Endodermal cell (in vitro differentiated cells): ENCODE measurements at regions not wholly inside any gene's neighbourhood (a gene's known extent, or its start where the extent isn't known, plus 50 kb on each side); places are given as distances from the start of the nearest gene placed in this dataset.

ENCODE experiments used
- DNase-seq: peaks from one replicate; pipeline ENCODE4 v3.0.0-alpha.2; 2017
- H3K27ac ChIP-seq: 2 replicates; pipeline ENCODE4 v1.5.1; 2013; ENCODE audit warnings: mild to moderate bottlenecking, low read depth, low read length, moderate library complexity
- H3K27me3 ChIP-seq: 2 replicates; pipeline ENCODE4 v1.6.1; 2013; ENCODE audit warnings: mild to moderate bottlenecking, low read length, moderate library complexity; ENCODE audit not compliant: insufficient read depth, control insufficient read depth, poor library complexity, severe bottlenecking
- H3K36me3 ChIP-seq: 2 replicates; pipeline ENCODE4 v1.7.0; 2013; ENCODE audit warnings: mild to moderate bottlenecking, low read length, moderate library complexity; ENCODE audit not compliant: control insufficient read depth, insufficient read depth
- H3K4me1 ChIP-seq: one replicate; pipeline ENCODE4 v1.7.0; 2013; ENCODE audit warnings: low read length; ENCODE audit not compliant: control insufficient read depth, insufficient read depth
- H3K4me3 ChIP-seq: 2 replicates; pipeline ENCODE4 v1.5.1; 2013; ENCODE audit warnings: mild to moderate bottlenecking, low read length, moderate library complexity
- H3K9ac ChIP-seq: 2 replicates; pipeline ENCODE4 v1.6.1; 2013; ENCODE audit warnings: mild to moderate bottlenecking, low read length, moderate library complexity; ENCODE audit not compliant: poor library complexity, severe bottlenecking; ENCODE audit errors: extremely low read depth
- H3K9me3 ChIP-seq: 2 replicates; pipeline ENCODE4 v1.6.1; 2013; ENCODE audit warnings: mild to moderate bottlenecking, low read length, moderate library complexity; ENCODE audit not compliant: control insufficient read depth
- H3K27ac Mint-ChIP-seq: 2 replicates; pipeline ENCODE4 v1.8.0; 2020; ENCODE audit warnings: mixed read lengths
- H3K27me3 Mint-ChIP-seq: 2 replicates; pipeline ENCODE4 v1.8.0; 2021; ENCODE audit warnings: mild to moderate bottlenecking, mixed read lengths; ENCODE audit not compliant: insufficient read depth
- H3K36me3 Mint-ChIP-seq: 2 replicates; pipeline ENCODE4 v1.8.0; 2020; ENCODE audit warnings: low read depth, mixed read lengths
- H3K4me1 Mint-ChIP-seq: 2 replicates; pipeline ENCODE4 v1.8.0; 2020; ENCODE audit warnings: mixed read lengths
- H3K4me3 Mint-ChIP-seq: 2 replicates; pipeline ENCODE4 v1.8.0; 2020; ENCODE audit warnings: mild to moderate bottlenecking, moderate library complexity, mixed read lengths
- H3K9me3 Mint-ChIP-seq: 2 replicates; pipeline ENCODE4 v1.8.0; 2020; ENCODE audit warnings: mild to moderate bottlenecking, mixed read lengths
- WGBS, 2 experiments: methylation state at CpG; one replicate each; pipeline versions ENCODE4 v1.1.5 to v1.1.7; 2013; ENCODE audit warnings: missing lambda C conversion rate in 2 of 2, mixed read lengths in 1 of 2; ENCODE audit not compliant: insufficient coverage in 1 of 2, insufficient read length in 1 of 2; 5-methylcytosine and 5-hydroxymethylcytosine counted together
- TF ChIP-seq, protein P1 (sequence below): fragments of 200-600 bp; sonication (generic); conservative IDR thresholded peaks from 2 replicates; pipeline ENCODE4 v1.5.0; 2021; ENCODE audit warnings: antibody characterized with exemption, mild to moderate bottlenecking

DNA sequence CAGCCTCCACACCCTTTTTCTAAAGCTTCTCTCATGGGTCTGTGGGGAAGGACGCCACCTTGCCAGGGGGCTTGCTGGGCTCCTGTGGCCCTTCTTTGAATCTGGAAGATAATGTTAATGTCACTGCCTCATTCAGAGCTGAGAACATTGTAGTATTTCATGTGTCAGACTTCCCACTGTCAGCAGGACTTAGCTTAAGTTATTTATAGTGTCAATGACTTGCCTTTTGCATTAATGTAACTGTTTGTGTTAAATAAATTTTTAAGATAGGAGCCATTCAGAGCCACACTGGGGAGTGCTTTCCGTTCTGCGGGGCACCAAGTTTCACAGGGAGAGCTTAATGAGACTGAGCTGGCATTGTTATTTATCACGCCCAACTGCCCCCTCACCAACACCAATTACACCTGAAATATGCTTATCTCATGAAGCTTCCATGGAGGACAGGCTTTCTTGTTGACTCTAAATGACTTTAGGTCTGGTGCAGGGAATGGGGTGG, 226.9 kb upstream of the UBL3 start:
- H3K27me3 Mint-ChIP-seq: no peaks in the 10 kb centered on the region
- H3K27ac ChIP-seq: no peak overlapping the region
- H3K36me3 Mint-ChIP-seq: peaks cover 2% of the 10 kb centered on the region
- peaks cover 35% of the 10 kb centered on the region for H3K9me3 ChIP-seq
- TF ChIP-seq, protein P1, sequence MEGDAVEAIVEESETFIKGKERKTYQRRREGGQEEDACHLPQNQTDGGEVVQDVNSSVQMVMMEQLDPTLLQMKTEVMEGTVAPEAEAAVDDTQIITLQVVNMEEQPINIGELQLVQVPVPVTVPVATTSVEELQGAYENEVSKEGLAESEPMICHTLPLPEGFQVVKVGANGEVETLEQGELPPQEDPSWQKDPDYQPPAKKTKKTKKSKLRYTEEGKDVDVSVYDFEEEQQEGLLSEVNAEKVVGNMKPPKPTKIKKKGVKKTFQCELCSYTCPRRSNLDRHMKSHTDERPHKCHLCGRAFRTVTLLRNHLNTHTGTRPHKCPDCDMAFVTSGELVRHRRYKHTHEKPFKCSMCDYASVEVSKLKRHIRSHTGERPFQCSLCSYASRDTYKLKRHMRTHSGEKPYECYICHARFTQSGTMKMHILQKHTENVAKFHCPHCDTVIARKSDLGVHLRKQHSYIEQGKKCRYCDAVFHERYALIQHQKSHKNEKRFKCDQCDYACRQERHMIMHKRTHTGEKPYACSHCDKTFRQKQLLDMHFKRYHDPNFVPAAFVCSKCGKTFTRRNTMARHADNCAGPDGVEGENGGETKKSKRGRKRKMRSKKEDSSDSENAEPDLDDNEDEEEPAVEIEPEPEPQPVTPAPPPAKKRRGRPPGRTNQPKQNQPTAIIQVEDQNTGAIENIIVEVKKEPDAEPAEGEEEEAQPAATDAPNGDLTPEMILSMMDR: no peak
- no peaks in the 10 kb centered on the region for H3K27me3 ChIP-seq
- no peak overlapping the region for H3K9ac ChIP-seq
- H3K27ac Mint-ChIP-seq: peak overlapping the region; percentile 56
- peaks cover 29% of the 10 kb centered on the region for H3K9me3 Mint-ChIP-seq
- H3K4me1 Mint-ChIP-seq: peaks cover 26% of the 10 kb centered on the region
- DNase-seq: peak; percentile 74
- no peak overlapping the region for H3K4me3 Mint-ChIP-seq
- WGBS, 2 experiments: 42 to 65% methylated on average over 2 to 4 of the region's 4 CpGs
- peaks cover 6% of the 10 kb centered on the region for H3K4me1 ChIP-seq
- H3K36me3 ChIP-seq: no peaks in the 10 kb centered on the region
- H3K4me3 ChIP-seq: no peak overlapping the region

DNA sequence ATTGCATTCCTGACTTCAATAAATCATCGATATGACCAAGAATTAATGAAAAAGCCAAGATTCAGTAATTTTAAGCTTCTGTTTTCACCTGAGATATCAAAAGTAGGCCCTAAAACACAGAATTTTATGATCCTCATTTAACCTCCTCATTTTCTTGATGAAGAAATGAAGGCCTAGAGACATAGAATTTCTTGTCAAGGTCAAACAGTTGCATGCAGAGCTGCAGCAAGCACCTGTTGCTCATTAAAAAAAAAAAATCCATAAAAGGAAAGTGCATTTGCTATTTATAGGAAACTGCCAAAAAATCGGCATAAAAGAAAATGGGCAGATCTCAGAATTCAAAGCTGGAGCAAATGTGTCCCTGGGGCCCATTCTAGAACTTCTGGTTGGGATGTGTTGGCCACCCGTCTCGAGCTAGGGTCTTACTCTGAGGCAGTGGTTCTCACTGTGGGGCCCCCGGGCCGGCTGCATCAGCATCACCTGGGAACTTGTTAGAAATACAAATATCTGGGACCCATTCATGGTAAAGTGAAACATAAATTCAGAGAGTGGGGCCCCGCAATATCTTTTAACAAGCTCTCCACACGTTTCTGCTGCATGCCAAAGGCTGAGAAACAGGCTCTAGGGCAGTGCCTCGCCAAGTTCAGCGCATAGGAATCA, 224.7 kb upstream of the UBL3 start:
- 95 to 96% methylated on average over 10 of the region's 10 CpGs for WGBS, 2 experiments
- Histone ChIP-seq H3K4me1 (peaks cover 11% of the 10 kb centered on the region), H3K36me3 (no peaks in the 10 kb centered on the region), H3K27me3 (no peaks in the 10 kb centered on the region), H3K9me3 (peaks cover 23% of the 10 kb centered on the region), H3K4me3 (no peak overlapping the region), H3K9ac (no peak overlapping the region), H3K27ac (no peak overlapping the region)
- Mint-ChIP-seq H3K36me3 (peaks cover 2% of the 10 kb centered on the region), H3K4me3 (no peak overlapping the region), H3K9me3 (peaks cover 14% of the 10 kb centered on the region), H3K27ac (no peak overlapping the region), H3K27me3 (no peaks in the 10 kb centered on the region), H3K4me1 (peaks cover 33% of the 10 kb centered on the region)
- TF ChIP-seq, protein P1: no peak
- no peak for DNase-seq

DNA sequence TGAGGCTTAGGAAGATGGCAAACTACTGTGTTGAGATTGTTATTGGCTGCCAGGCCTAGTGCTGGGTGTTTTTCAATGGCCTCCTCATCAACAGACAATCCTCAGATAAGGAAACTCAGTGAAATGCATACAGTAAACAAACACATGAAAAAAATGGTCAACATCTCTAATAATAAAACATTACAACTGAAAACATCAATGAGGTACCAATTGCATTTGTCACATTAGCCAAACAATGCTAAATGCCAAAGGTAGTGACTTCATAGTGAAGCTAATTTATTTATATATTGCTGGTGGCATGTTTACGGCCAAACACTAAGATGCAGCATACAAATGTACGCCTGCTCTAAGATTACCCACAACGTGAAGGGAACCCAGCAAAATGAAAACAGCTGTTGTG, 224.0 kb upstream of the UBL3 start:
- peaks cover 35% of the 10 kb centered on the region for H3K4me1 Mint-ChIP-seq
- H3K4me3 ChIP-seq: peak overlapping the region; percentile 15
- no peak overlapping the region for H3K27ac Mint-ChIP-seq
- H3K9me3 ChIP-seq: peaks cover 21% of the 10 kb centered on the region
- H3K36me3 ChIP-seq: no peaks in the 10 kb centered on the region
- H3K27me3 Mint-ChIP-seq: no peaks in the 10 kb centered on the region
- H3K27ac ChIP-seq: no peak overlapping the region
- DNase-seq: no peak
- H3K9me3 Mint-ChIP-seq: peaks cover 14% of the 10 kb centered on the region
- no peaks in the 10 kb centered on the region for H3K27me3 ChIP-seq
- no peak overlapping the region for H3K9ac ChIP-seq
- peaks cover 2% of the 10 kb centered on the region for H3K36me3 Mint-ChIP-seq
- 94 to 100% methylated on average over 2 to 3 of the region's 3 CpGs for WGBS, 2 experiments
- H3K4me1 ChIP-seq: peaks cover 12% of the 10 kb centered on the region
- TF ChIP-seq, protein P1: no peak
- H3K4me3 Mint-ChIP-seq: no peak overlapping the region
